Smooth muscle cell (in vitro differentiated cells): ENCODE measurements at regions not wholly inside any gene's neighbourhood (a gene's known extent, or its start where the extent isn't known, plus 50 kb on each side); places are given as distances from the start of the nearest gene placed in this dataset.

Source experiments
- DNase-seq: peaks from one replicate; lab custom pipeline; 2025; ENCODE audit not compliant: unreplicated experiment; lab: John Stamatoyannopoulos, UW
- H2AFZ ChIP-seq: fragments of 200-600 bp; sonication (generic); 2 replicates; pipeline ENCODE4 v1.6.0; 2016; ENCODE audit warnings: antibody characterized with exemption, low read depth, mild to moderate bottlenecking
- H3F3A ChIP-seq: fragments of 200-600 bp; sonication (generic); 2 replicates; pipeline ENCODE4 v1.6.0; 2017; ENCODE audit warnings: antibody characterized with exemption, low read depth
- H3K27ac ChIP-seq: fragments of 200-600 bp; sonication (generic); 2 replicates; pipeline ENCODE4 v1.5.1; 2016; ENCODE audit warnings: low read depth, mild to moderate bottlenecking
- H3K27me3 ChIP-seq: fragments of 200-600 bp; sonication (generic); 2 replicates; pipeline ENCODE4 v1.6.1; 2016; ENCODE audit warnings: low read depth, mild to moderate bottlenecking
- H3K36me3 ChIP-seq: fragments of 200-600 bp; sonication (generic); 2 replicates; pipeline ENCODE4 v1.5.1; 2016; ENCODE audit warnings: low read depth
- H3K4me1 ChIP-seq: fragments of 200-600 bp; sonication (generic); 2 replicates; pipeline ENCODE4 v1.5.1; 2016; ENCODE audit warnings: low read depth
- H3K4me2 ChIP-seq: fragments of 200-600 bp; sonication (generic); 2 replicates; pipeline ENCODE4 v1.6.0; 2016; ENCODE audit warnings: mild to moderate bottlenecking
- H3K4me3 ChIP-seq: fragments of 200-600 bp; sonication (generic); 2 replicates; pipeline ENCODE4 v1.5.1; 2016; ENCODE audit warnings: mild to moderate bottlenecking
- H3K79me2 ChIP-seq: fragments of 200-600 bp; sonication (generic); 2 replicates; pipeline ENCODE4 v1.6.0; 2016; ENCODE audit warnings: low read depth, mild to moderate bottlenecking
- H3K9ac ChIP-seq: fragments of 200-600 bp; sonication (generic); 2 replicates; pipeline ENCODE4 v1.6.0; 2016; ENCODE audit warnings: low read depth
- H3K9me3 ChIP-seq: fragments of 200-600 bp; sonication (generic); replicated peaks from 2 replicates; pipeline ENCODE4 v1.5.1; 2016; ENCODE audit warnings: low read depth
- H4K20me1 ChIP-seq: fragments of 200-600 bp; sonication (generic); 2 replicates; pipeline ENCODE4 v1.6.0; 2016; ENCODE audit warnings: low read depth
- WGBS: methylation state at CpG from one replicate; pipeline ENCODE4 v1.1.7; 2016; ENCODE audit warnings: low lambda C conversion rate; 5-methylcytosine and 5-hydroxymethylcytosine counted together
- TF ChIP-seq, protein P1 (sequence below): fragments of 200-600 bp; sonication (generic); IDR thresholded peaks from 2 replicates; pipeline ENCODE4 v1.5.1; 2017; ENCODE audit warnings: borderline replicate concordance, mild to moderate bottlenecking, antibody characterized with exemption; ENCODE audit not compliant: insufficient read depth, poor library complexity, severe bottlenecking

DNA sequence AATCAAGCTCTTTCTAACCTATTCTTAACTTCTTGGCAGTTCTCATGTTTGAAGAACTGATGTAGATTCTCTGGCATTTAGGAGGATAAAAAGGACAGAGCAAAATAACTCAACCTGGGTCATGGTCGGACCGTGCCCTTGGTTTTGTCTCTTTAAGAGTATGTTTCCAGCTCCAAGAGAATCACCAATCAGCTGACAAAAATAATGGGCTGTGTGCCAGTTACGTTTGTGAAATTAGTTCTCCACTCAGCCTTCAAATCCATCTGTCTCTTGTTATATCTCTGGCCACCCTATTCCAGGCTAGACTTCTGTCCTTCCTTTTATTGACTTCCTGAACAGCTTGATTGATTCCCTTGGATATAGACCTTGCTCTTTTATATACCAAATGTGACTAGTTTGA is 225.7 kb downstream of the EPHA4 start:
- no peaks in the 10 kb centered on the region for H3K4me1 ChIP-seq
- no peak overlapping the region for H3K9ac ChIP-seq
- H4K20me1 ChIP-seq: no peaks in the 10 kb centered on the region
- no peaks in the 10 kb centered on the region for H3K79me2 ChIP-seq
- H3K27ac ChIP-seq: no peak overlapping the region
- no peaks in the 10 kb centered on the region for H3F3A ChIP-seq
- H2AFZ ChIP-seq: no peak overlapping the region
- TF ChIP-seq, protein P1, sequence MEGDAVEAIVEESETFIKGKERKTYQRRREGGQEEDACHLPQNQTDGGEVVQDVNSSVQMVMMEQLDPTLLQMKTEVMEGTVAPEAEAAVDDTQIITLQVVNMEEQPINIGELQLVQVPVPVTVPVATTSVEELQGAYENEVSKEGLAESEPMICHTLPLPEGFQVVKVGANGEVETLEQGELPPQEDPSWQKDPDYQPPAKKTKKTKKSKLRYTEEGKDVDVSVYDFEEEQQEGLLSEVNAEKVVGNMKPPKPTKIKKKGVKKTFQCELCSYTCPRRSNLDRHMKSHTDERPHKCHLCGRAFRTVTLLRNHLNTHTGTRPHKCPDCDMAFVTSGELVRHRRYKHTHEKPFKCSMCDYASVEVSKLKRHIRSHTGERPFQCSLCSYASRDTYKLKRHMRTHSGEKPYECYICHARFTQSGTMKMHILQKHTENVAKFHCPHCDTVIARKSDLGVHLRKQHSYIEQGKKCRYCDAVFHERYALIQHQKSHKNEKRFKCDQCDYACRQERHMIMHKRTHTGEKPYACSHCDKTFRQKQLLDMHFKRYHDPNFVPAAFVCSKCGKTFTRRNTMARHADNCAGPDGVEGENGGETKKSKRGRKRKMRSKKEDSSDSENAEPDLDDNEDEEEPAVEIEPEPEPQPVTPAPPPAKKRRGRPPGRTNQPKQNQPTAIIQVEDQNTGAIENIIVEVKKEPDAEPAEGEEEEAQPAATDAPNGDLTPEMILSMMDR: no peak
- H3K9me3 ChIP-seq: no peaks in the 10 kb centered on the region
- no peak for DNase-seq
- H3K4me3 ChIP-seq: no peak overlapping the region
- H3K27me3 ChIP-seq: peaks cover 10% of the 10 kb centered on the region
- no peak overlapping the region for H3K4me2 ChIP-seq
- 88% methylated on average over 3 of the region's 3 CpGs for WGBS
- no peaks in the 10 kb centered on the region for H3K36me3 ChIP-seq

DNA sequence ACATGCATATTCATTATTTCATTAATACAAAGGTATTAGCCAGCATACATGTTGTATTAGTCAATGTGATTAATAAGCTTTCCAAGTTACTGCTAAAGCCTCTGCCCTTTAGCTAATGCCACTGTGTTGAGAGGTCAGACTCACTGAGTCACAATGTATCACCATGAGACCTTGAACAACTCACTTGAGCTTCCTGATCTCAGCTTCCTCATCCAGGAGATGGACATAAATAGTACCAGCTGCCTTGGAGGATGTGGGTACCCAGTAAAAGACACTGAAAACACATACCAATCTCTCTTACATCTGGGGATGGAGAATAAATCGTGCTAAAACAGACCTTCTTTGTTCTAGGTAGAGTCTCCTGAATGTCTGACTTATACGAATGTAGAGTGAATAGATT is 224.6 kb downstream of the EPHA4 start:
- Histone ChIP-seq H3F3A (no peaks in the 10 kb centered on the region), H2AFZ (no peak overlapping the region), H3K4me3 (no peak overlapping the region), H3K27me3 (peaks cover 10% of the 10 kb centered on the region), H3K4me2 (no peak overlapping the region), H4K20me1 (no peaks in the 10 kb centered on the region), H3K27ac (no peak overlapping the region), H3K9me3 (no peaks in the 10 kb centered on the region), H3K79me2 (no peaks in the 10 kb centered on the region), H3K4me1 (no peaks in the 10 kb centered on the region), H3K9ac (no peak overlapping the region), H3K36me3 (no peaks in the 10 kb centered on the region)
- TF ChIP-seq, protein P1: no peak
- WGBS: 90% methylated on average over 2 of the region's 2 CpGs
- DNase-seq: no peak

DNA sequence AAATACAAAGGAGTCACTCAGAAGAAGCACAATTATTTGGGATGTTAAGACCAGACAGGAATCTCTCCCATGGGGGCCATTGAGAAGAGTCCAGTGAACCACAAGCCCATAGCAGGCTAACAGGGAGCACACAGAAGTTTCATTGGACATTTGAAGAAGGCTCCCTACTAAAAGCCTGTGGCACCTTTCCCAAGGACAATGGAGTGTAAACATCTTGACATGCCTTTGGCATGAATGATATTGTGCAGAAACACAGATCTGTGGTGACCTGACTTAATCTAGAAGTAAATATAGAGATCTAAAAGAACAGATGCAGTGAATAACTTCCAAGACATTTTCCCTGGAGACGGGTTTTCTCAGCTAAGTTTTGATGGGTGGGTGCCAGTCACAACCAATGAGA is 221.5 kb downstream of the EPHA4 start:
- H3K79me2 ChIP-seq: no peaks in the 10 kb centered on the region
- TF ChIP-seq, protein P1: no peak
- no peak overlapping the region for H2AFZ ChIP-seq
- no peaks in the 10 kb centered on the region for H4K20me1 ChIP-seq
- H3K9ac ChIP-seq: no peak overlapping the region
- DNase-seq: no peak
- H3K27me3 ChIP-seq: peaks cover 4% of the 10 kb centered on the region
- no peaks in the 10 kb centered on the region for H3K4me1 ChIP-seq
- H3K36me3 ChIP-seq: no peaks in the 10 kb centered on the region
- no peaks in the 10 kb centered on the region for H3F3A ChIP-seq
- 59% methylated on average over 1 of the region's 1 CpG for WGBS
- H3K4me3 ChIP-seq: no peak overlapping the region
- H3K27ac ChIP-seq: no peak overlapping the region
- H3K9me3 ChIP-seq: no peaks in the 10 kb centered on the region
- no peak overlapping the region for H3K4me2 ChIP-seq

GRCh38 chr2:221353201-221353600 is 218.9 kb downstream of the EPHA4 start:
- Histone ChIP-seq H3K4me3 (no peak overlapping the region), H2AFZ (no peak overlapping the region), H3K4me2 (no peak overlapping the region), H3K9me3 (no peaks in the 10 kb centered on the region), H3K9ac (no peak overlapping the region), H3K79me2 (no peaks in the 10 kb centered on the region), H3K27ac (no peak overlapping the region), H4K20me1 (no peaks in the 10 kb centered on the region), H3K36me3 (no peaks in the 10 kb centered on the region), H3K27me3 (no peaks in the 10 kb centered on the region), H3K4me1 (no peaks in the 10 kb centered on the region), H3F3A (no peaks in the 10 kb centered on the region)
- TF ChIP-seq, protein P1: no peak
- DNase-seq: no peak
- WGBS: 84% methylated on average over 4 of the region's 4 CpGs
